ENCODE measurements at regions not wholly inside any gene's neighbourhood (a gene's known extent, or its start where the extent isn't known, plus 50 kb on each side); places are given as distances from the start of the nearest gene placed in this dataset.

DNA sequence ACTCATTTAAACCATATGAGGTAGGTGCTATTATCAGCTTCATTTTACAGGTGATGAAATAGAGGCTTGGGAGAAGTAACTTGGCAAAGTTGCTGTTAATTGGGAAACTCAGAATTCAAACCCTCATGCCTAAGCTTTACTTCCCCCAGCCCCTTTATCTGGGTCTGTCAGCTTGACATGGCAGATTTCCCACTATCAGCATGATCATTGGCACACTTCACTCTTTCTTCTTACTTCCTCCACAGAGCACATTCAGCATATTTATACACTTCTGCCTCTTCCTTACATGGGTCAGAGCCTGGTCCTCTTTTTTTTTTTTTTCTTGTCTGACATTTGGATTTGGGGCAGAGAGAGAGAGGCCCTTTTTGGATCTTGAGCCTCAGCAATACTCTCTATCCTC lies 56.5 kb upstream of the ARX start:
- no peak for TF ChIP-seq GABPB1 (CRISPR knock-in tag; IDR thresholded peaks at IDR 0.05)
- TF ChIP-seq, protein P1, sequence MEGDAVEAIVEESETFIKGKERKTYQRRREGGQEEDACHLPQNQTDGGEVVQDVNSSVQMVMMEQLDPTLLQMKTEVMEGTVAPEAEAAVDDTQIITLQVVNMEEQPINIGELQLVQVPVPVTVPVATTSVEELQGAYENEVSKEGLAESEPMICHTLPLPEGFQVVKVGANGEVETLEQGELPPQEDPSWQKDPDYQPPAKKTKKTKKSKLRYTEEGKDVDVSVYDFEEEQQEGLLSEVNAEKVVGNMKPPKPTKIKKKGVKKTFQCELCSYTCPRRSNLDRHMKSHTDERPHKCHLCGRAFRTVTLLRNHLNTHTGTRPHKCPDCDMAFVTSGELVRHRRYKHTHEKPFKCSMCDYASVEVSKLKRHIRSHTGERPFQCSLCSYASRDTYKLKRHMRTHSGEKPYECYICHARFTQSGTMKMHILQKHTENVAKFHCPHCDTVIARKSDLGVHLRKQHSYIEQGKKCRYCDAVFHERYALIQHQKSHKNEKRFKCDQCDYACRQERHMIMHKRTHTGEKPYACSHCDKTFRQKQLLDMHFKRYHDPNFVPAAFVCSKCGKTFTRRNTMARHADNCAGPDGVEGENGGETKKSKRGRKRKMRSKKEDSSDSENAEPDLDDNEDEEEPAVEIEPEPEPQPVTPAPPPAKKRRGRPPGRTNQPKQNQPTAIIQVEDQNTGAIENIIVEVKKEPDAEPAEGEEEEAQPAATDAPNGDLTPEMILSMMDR (IDR thresholded peaks at IDR 0.05): no peak
- TF ChIP-seq, protein P2, sequence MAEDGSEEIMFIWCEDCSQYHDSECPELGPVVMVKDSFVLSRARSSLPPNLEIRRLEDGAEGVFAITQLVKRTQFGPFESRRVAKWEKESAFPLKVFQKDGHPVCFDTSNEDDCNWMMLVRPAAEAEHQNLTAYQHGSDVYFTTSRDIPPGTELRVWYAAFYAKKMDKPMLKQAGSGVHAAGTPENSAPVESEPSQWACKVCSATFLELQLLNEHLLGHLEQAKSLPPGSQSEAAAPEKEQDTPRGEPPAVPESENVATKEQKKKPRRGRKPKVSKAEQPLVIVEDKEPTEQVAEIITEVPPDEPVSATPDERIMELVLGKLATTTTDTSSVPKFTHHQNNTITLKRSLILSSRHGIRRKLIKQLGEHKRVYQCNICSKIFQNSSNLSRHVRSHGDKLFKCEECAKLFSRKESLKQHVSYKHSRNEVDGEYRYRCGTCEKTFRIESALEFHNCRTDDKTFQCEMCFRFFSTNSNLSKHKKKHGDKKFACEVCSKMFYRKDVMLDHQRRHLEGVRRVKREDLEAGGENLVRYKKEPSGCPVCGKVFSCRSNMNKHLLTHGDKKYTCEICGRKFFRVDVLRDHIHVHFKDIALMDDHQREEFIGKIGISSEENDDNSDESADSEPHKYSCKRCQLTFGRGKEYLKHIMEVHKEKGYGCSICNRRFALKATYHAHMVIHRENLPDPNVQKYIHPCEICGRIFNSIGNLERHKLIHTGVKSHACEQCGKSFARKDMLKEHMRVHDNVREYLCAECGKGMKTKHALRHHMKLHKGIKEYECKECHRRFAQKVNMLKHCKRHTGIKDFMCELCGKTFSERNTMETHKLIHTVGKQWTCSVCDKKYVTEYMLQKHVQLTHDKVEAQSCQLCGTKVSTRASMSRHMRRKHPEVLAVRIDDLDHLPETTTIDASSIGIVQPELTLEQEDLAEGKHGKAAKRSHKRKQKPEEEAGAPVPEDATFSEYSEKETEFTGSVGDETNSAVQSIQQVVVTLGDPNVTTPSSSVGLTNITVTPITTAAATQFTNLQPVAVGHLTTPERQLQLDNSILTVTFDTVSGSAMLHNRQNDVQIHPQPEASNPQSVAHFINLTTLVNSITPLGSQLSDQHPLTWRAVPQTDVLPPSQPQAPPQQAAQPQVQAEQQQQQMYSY (CRISPR knock-in tag; IDR thresholded peaks at IDR 0.05): no peak
- TF ChIP-seq, protein P3, sequence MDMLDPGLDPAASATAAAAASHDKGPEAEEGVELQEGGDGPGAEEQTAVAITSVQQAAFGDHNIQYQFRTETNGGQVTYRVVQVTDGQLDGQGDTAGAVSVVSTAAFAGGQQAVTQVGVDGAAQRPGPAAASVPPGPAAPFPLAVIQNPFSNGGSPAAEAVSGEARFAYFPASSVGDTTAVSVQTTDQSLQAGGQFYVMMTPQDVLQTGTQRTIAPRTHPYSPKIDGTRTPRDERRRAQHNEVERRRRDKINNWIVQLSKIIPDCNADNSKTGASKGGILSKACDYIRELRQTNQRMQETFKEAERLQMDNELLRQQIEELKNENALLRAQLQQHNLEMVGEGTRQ (CRISPR knock-in tag; IDR thresholded peaks at IDR 0.05): no peak
- TF ChIP-seq, protein P4, sequence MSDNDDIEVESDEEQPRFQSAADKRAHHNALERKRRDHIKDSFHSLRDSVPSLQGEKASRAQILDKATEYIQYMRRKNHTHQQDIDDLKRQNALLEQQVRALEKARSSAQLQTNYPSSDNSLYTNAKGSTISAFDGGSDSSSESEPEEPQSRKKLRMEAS (CRISPR knock-in tag; IDR thresholded peaks at IDR 0.05): no peak
- no peak for TF ChIP-seq NR2C2 (CRISPR knock-in tag; IDR thresholded peaks at IDR 0.05)
- TF ChIP-seq, protein P5, sequence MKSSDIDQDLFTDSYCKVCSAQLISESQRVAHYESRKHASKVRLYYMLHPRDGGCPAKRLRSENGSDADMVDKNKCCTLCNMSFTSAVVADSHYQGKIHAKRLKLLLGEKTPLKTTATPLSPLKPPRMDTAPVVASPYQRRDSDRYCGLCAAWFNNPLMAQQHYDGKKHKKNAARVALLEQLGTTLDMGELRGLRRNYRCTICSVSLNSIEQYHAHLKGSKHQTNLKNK (CRISPR knock-in tag; IDR thresholded peaks at IDR 0.05): no peak
- TF ChIP-seq, protein P6, sequence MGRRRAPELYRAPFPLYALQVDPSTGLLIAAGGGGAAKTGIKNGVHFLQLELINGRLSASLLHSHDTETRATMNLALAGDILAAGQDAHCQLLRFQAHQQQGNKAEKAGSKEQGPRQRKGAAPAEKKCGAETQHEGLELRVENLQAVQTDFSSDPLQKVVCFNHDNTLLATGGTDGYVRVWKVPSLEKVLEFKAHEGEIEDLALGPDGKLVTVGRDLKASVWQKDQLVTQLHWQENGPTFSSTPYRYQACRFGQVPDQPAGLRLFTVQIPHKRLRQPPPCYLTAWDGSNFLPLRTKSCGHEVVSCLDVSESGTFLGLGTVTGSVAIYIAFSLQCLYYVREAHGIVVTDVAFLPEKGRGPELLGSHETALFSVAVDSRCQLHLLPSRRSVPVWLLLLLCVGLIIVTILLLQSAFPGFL (CRISPR knock-in tag; IDR thresholded peaks at IDR 0.05; ENCODE audit: borderline replicate concordance): no peak
- TF ChIP-seq TP53 (CRISPR knock-in tag; IDR thresholded peaks at IDR 0.05): no peak
- no peak for TF ChIP-seq NR1H2 (CRISPR knock-in tag; IDR thresholded peaks at IDR 0.05)

Data from WTC11 (cell line).